Myocyte (in vitro differentiated cells): ENCODE measurements at regions not wholly inside any gene's neighbourhood (a gene's known extent, or its start where the extent isn't known, plus 50 kb on each side); places are given as distances from the start of the nearest gene placed in this dataset.
"Not testable (repeated sequence)": the region's sequence is repeated elsewhere in the genome, so short reads cannot be mapped to it uniquely, and the experiment has no call there.

Source experiments
- DNase-seq: peaks from one replicate; pipeline ENCODE4 v3.0.0-alpha.2; 2012; ENCODE audit warnings: low read depth

GRCh38 chr3:178174201-178174915 is 361.9 kb upstream of the KCNMB2 start:
- DNase-seq = no peak

GRCh38 chr3:178181088-178181487 is 355.1 kb upstream of the KCNMB2 start:
- no peak for DNase-seq

GRCh38 chr3:178181784-178182183 is 354.5 kb upstream of the KCNMB2 start:
- no peak for DNase-seq

GRCh38 chr3:178182337-178182779 is 353.9 kb upstream of the KCNMB2 start:
- no peak for DNase-seq

- no peak for DNase-seq
Observed at GRCh38 chr3:178184833-178185232, 351.4 kb upstream of the KCNMB2 start.

- DNase-seq = no peak
Observed at GRCh38 chr3:178186666-178187065, 349.6 kb upstream of the KCNMB2 start.

- no peak for DNase-seq
Observed at GRCh38 chr3:178189854-178190253, 346.4 kb upstream of the KCNMB2 start.

- no peak for DNase-seq
Observed at GRCh38 chr3:178193846-178194245, 342.4 kb upstream of the KCNMB2 start.

GRCh38 chr3:178194539-178194938 is 341.7 kb upstream of the KCNMB2 start:
- no peak for DNase-seq

- peak; percentile 58 for DNase-seq
Observed at GRCh38 chr3:178195824-178196223, 340.4 kb upstream of the KCNMB2 start.

GRCh38 chr3:178198329-178198728 is 337.9 kb upstream of the KCNMB2 start:
- peak; percentile 33 for DNase-seq

- no peak for DNase-seq
Observed at GRCh38 chr3:178200316-178200715, 335.9 kb upstream of the KCNMB2 start.

GRCh38 chr3:178201714-178202113 is 334.5 kb upstream of the KCNMB2 start:
- DNase-seq = no peak

- no peak for DNase-seq
Observed at GRCh38 chr3:178202194-178202593, 334.0 kb upstream of the KCNMB2 start.

- DNase-seq = peak; percentile 75
Observed at GRCh38 chr3:178203165-178203564, 333.1 kb upstream of the KCNMB2 start.

GRCh38 chr3:178203650-178204049 is 332.6 kb upstream of the KCNMB2 start:
- no peak for DNase-seq

GRCh38 chr3:178205740-178206139 is 330.5 kb upstream of the KCNMB2 start:
- no peak for DNase-seq

GRCh38 chr3:178206521-178206920 is 329.7 kb upstream of the KCNMB2 start:
- DNase-seq = no peak

- not testable (repeated sequence) for DNase-seq
Observed at GRCh38 chr3:178207161-178207560, 329.1 kb upstream of the KCNMB2 start.

- not testable (repeated sequence) for DNase-seq
Observed at GRCh38 chr3:178207627-178208026, 328.6 kb upstream of the KCNMB2 start.

- DNase-seq = not testable (repeated sequence)
Observed at GRCh38 chr3:178209116-178209515, 327.1 kb upstream of the KCNMB2 start.

GRCh38 chr3:178209618-178210017 is 326.6 kb upstream of the KCNMB2 start:
- DNase-seq = not testable (repeated sequence)

GRCh38 chr3:178211086-178211485 is 325.1 kb upstream of the KCNMB2 start:
- peak; percentile 32 for DNase-seq
